ENCODE measurements at regions not wholly inside any gene's neighbourhood (a gene's known extent, or its start where the extent isn't known, plus 50 kb on each side); places are given as distances from the start of the nearest gene placed in this dataset.

- Histone ChIP-seq H3K27ac (no peak overlapping the region), H3K4me1 (no peaks in the 10 kb centered on the region), H3K4me3 (no peak overlapping the region), H3K9me3 (0 out of 3 replicates have a peak, but pooled peaks cover 3% of the 10 kb centered on the region), H3K4me2 (no peak overlapping the region)
- 34% methylated on average over 10 of the region's 10 CpGs for WGBS (ENCODE audit: missing lambda C conversion rate)
- TF ChIP-seq PBX3 (IDR thresholded peaks at IDR 0.05) = no peak
- TF ChIP-seq EP300 (IDR thresholded peaks at IDR 0.05) = no peak
- no peak for TF ChIP-seq ZFP36 (IDR thresholded peaks at IDR 0.05; ENCODE audit: borderline replicate concordance, partially characterized antibody)
- no peak for TF ChIP-seq CTCF (IDR thresholded peaks at IDR 0.05)
- TF ChIP-seq RCOR1 (IDR thresholded peaks at IDR 0.05; ENCODE audit: low read depth, low read length) = no peak
- no peak for TF ChIP-seq RARB (CRISPR knock-in tag; IDR thresholded peaks at IDR 0.05)
- no peak for TF ChIP-seq TFCP2L1 (CRISPR knock-in tag; IDR thresholded peaks at IDR 0.05)
- no peak for TF ChIP-seq CBX8 (IDR thresholded peaks at IDR 0.05)
- no peak for TF ChIP-seq JUNB (IDR thresholded peaks at IDR 0.05)
- no peak for TF ChIP-seq GATA3 (IDR thresholded peaks at IDR 0.05; ENCODE audit: borderline replicate concordance)
- TF ChIP-seq FOSB (CRISPR knock-in tag; IDR thresholded peaks at IDR 0.05) = no peak
- no peak for TF ChIP-seq HEYL (CRISPR knock-in tag; IDR thresholded peaks at IDR 0.05)
- TF ChIP-seq MAFK (IDR thresholded peaks at IDR 0.05; ENCODE audit: partially characterized antibody) = no peak
- TF ChIP-seq KDM5A (IDR thresholded peaks at IDR 0.05) = no peak
- no peak for TF ChIP-seq ZSCAN20 (CRISPR knock-in tag; IDR thresholded peaks at IDR 0.05)
- POLR2A ChIA-PET = no interaction called here
- no peak for DNase-seq (ENCODE audit: low read depth in 1 of 2, low spot score in 1 of 2)
- ATAC-seq = no peak
- CTCF ChIA-PET = interaction anchor here (0.6 to 1.4 kb wide), 2 partner anchors 55 to 862 kb away, joined by 3 read pairs; no protein-coding TSS in a partner anchor
- FAIRE-seq = no peak
Observed at GRCh38 chr10:125547010-125547650, 135.8 kb downstream of the TEX36 start.

- ATAC-seq = no peak
- ChIA-PET POLR2A (no interaction called here), CTCF (interaction anchor here (1.1 kb wide), 1 partner anchor 9 kb away, joined by 4 read pairs; no protein-coding TSS in a partner anchor)
- no peak overlapping the region for H3K27ac ChIP-seq
- no peak overlapping the region for H3K4me2 ChIP-seq
- no peaks in the 10 kb centered on the region for H3K9me3 ChIP-seq
- no peak overlapping the region for H3K4me3 ChIP-seq
- no peaks in the 10 kb centered on the region for H3K4me1 ChIP-seq
- no peak for FAIRE-seq
- DNase-seq (ENCODE audit: low read depth in 1 of 2, low spot score in 1 of 2) = no peak
- TF ChIP-seq, protein P1, sequence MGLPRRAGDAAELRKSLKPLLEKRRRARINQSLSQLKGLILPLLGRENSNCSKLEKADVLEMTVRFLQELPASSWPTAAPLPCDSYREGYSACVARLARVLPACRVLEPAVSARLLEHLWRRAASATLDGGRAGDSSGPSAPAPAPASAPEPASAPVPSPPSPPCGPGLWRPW (IDR thresholded peaks at IDR 0.05) = no peak
- TF ChIP-seq RFX5 (IDR thresholded peaks at IDR 0.05) (no peak), KDM5A (IDR thresholded peaks at IDR 0.05) (no peak), ZFP36 (IDR thresholded peaks at IDR 0.05; ENCODE audit: borderline replicate concordance, partially characterized antibody) (no peak), POLR2A (IDR thresholded peaks at IDR 0.05; ENCODE audit: low read length) (no peak), MAFK (IDR thresholded peaks at IDR 0.05; ENCODE audit: partially characterized antibody) (no peak), KDM1A (IDR thresholded peaks at IDR 0.05; ENCODE audit: low read depth) (no peak), HDAC2 (IDR thresholded peaks at IDR 0.05) (no peak), ZNF302 (CRISPR knock-in tag; IDR thresholded peaks at IDR 0.05) (no peak)
- TF ChIP-seq, protein P2, sequence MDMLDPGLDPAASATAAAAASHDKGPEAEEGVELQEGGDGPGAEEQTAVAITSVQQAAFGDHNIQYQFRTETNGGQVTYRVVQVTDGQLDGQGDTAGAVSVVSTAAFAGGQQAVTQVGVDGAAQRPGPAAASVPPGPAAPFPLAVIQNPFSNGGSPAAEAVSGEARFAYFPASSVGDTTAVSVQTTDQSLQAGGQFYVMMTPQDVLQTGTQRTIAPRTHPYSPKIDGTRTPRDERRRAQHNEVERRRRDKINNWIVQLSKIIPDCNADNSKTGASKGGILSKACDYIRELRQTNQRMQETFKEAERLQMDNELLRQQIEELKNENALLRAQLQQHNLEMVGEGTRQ (IDR thresholded peaks at IDR 0.05) = no peak
- TF ChIP-seq, protein P3, sequence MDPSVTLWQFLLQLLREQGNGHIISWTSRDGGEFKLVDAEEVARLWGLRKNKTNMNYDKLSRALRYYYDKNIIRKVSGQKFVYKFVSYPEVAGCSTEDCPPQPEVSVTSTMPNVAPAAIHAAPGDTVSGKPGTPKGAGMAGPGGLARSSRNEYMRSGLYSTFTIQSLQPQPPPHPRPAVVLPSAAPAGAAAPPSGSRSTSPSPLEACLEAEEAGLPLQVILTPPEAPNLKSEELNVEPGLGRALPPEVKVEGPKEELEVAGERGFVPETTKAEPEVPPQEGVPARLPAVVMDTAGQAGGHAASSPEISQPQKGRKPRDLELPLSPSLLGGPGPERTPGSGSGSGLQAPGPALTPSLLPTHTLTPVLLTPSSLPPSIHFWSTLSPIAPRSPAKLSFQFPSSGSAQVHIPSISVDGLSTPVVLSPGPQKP (IDR thresholded peaks at IDR 0.05; ENCODE audit: low read depth, low read length) = no peak
- 46% methylated on average over 10 of the region's 10 CpGs for WGBS (ENCODE audit: missing lambda C conversion rate)
Observed at GRCh38 chr10:125543796-125544195, 139.2 kb downstream of the TEX36 start.

Data from A549 (cell line).